ENCODE measurements at regions not wholly inside any gene's neighbourhood (a gene's known extent, or its start where the extent isn't known, plus 50 kb on each side); places are given as distances from the start of the nearest gene placed in this dataset.
A peak's percentile ranks its signal among the peaks of the same experiment; 100 is the strongest.

GRCh38 chr11:33946930-33947329 is 55.1 kb upstream of the LMO2 start:
- Histone ChIP-seq H3K36me3 (ENCODE audit: control insufficient read depth, insufficient read depth, low read length) (no peaks in the 10 kb centered on the region), H3K4me3 (ENCODE audit: extremely low read depth, insufficient read depth, low read length, poor library complexity, severe bottlenecking) (no peak overlapping the region), H3K9me3 (ENCODE audit: control insufficient read depth, low read length) (no peaks in the 10 kb centered on the region), H3K27ac (ENCODE audit: low read depth, low read length, severe bottlenecking) (no peak overlapping the region), H3K4me1 (ENCODE audit: control insufficient read depth, insufficient read depth, low read length, poor library complexity, severe bottlenecking) (peaks cover 20% of the 10 kb centered on the region)
- WGBS, 2 experiments (ENCODE audit: insufficient coverage in 2 of 2) = 67 to 83% methylated on average over 1 to 3 of the region's 4 CpGs

DNA sequence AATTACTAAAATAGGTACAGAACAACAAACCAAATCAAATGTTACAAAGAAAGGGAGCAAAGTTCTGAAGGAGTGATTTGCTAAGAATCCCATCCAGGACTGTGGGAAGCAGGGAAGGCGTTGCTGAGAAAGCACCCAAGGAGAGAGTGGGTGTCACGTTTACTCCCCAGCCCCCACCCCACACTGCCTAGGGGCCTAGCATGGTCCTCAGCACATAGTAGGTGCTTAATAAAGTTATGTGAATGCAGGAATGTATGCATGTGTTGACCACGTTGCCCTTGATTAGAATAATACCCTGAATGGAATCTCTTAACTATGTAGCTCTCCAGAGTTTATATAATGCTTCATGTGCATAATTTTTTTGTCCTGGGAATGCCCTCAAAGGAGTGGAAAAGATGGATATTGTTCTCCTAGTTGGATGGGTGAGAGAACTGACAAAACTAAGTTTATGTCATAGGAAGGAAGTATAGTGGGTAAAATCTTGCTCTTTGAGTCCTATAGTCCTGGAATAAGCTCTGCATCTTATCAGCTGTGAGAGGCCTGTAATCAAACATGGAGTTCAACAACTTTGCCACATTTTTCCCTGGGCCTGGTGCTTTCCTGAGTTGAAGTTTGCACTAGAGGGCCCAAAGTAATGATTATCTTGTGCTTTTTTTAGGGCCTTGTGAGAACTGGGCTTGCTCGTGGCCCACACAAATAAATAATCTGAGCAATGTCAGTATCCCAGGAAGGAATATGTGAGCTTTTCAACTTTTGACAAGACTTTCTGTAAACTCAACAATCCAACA is 53.8 kb upstream of the LMO2 start:
- H3K4me3 ChIP-seq (ENCODE audit: extremely low read depth, insufficient read depth, low read length, poor library complexity, severe bottlenecking) = no peak overlapping the region
- no peaks in the 10 kb centered on the region for H3K36me3 ChIP-seq (ENCODE audit: control insufficient read depth, insufficient read depth, low read length)
- no peaks in the 10 kb centered on the region for H3K9me3 ChIP-seq (ENCODE audit: control insufficient read depth, low read length)
- H3K27ac ChIP-seq (ENCODE audit: low read depth, low read length, severe bottlenecking) = peak overlapping the region; percentile 33
- peaks cover 31% of the 10 kb centered on the region for H3K4me1 ChIP-seq (ENCODE audit: control insufficient read depth, insufficient read depth, low read length, poor library complexity, severe bottlenecking)
- no CpG with 5 or more reads among the region's 4 CpGs for WGBS, 2 experiments (ENCODE audit: insufficient coverage in 2 of 2)

DNA sequence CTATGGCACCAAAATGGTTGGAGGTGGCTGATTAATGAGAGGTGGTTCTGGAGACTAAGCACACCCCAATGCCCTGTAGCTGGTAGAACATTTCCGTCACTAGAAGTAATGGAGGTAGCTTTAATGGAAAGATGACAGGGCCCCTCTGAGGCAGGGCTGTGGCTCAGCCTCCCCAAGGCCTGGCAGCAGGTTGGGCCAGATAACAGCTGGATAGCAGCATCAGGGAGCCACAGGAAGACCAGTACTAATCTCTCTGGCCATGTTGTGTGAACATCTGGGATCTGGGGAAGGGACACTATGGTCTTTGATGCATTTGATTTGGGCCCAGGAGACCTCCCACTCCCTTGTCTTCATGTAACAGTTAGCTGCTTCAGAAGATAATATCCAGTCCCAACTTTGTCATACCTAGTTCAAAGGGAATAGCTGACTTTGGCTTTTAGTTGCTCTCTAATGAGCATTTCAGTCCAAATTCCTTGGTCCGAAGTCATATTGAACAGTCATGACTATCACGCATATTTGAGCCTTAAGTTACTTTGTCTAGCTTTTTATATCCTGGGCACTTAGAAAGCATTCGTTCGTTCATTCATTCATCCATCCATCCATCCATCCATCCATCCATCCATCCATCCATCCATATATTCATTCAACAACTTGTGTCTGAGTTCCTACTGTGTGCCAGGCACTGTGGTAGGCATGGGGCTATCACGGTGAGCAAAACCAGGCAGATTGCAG is 53.0 kb upstream of the LMO2 start:
- H3K27ac ChIP-seq (ENCODE audit: low read depth, low read length, severe bottlenecking) = no peak overlapping the region
- no peak overlapping the region for H3K4me3 ChIP-seq (ENCODE audit: extremely low read depth, insufficient read depth, low read length, poor library complexity, severe bottlenecking)
- 97 to 100% methylated on average over 3 to 5 of the region's 6 CpGs for WGBS, 2 experiments (ENCODE audit: insufficient coverage in 2 of 2)
- H3K9me3 ChIP-seq (ENCODE audit: control insufficient read depth, low read length) = no peaks in the 10 kb centered on the region
- H3K4me1 ChIP-seq (ENCODE audit: control insufficient read depth, insufficient read depth, low read length, poor library complexity, severe bottlenecking) = peaks cover 39% of the 10 kb centered on the region
- H3K36me3 ChIP-seq (ENCODE audit: control insufficient read depth, insufficient read depth, low read length) = no peaks in the 10 kb centered on the region

DNA sequence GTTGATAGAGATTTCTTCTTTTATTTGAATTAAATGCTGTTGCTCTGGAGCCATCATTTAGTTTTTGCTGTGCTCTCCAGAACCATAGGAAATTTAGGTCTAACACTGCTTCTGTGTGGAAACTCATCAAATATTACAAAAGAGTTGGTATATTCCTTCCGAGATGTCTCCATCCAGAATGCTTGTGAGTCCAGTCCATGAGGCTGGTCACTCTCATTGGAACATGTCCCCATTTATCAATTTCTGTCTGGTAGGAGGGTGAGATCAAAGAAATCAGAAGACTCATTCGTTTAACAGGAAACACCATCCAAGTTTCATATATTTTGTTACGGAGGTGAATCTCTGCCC is 52.4 kb upstream of the LMO2 start:
- WGBS, 2 experiments (ENCODE audit: insufficient coverage in 2 of 2) = 100% methylated on average over 2 of the region's 3 CpGs
- Histone ChIP-seq H3K9me3 (ENCODE audit: control insufficient read depth, low read length) (no peaks in the 10 kb centered on the region), H3K4me3 (ENCODE audit: extremely low read depth, insufficient read depth, low read length, poor library complexity, severe bottlenecking) (no peak overlapping the region), H3K36me3 (ENCODE audit: control insufficient read depth, insufficient read depth, low read length) (no peaks in the 10 kb centered on the region), H3K27ac (ENCODE audit: low read depth, low read length, severe bottlenecking) (no peak overlapping the region), H3K4me1 (ENCODE audit: control insufficient read depth, insufficient read depth, low read length, poor library complexity, severe bottlenecking) (peaks cover 41% of the 10 kb centered on the region)

GRCh38 chr11:33942954-33943353 is 51.1 kb upstream of the LMO2 start:
- Histone ChIP-seq H3K4me1 (ENCODE audit: control insufficient read depth, insufficient read depth, low read length, poor library complexity, severe bottlenecking) (peaks cover 55% of the 10 kb centered on the region), H3K9me3 (ENCODE audit: control insufficient read depth, low read length) (no peaks in the 10 kb centered on the region), H3K4me3 (ENCODE audit: extremely low read depth, insufficient read depth, low read length, poor library complexity, severe bottlenecking) (no peak overlapping the region), H3K27ac (ENCODE audit: low read depth, low read length, severe bottlenecking) (peak overlapping the region; percentile 91), H3K36me3 (ENCODE audit: control insufficient read depth, insufficient read depth, low read length) (no peaks in the 10 kb centered on the region)
- WGBS, 2 experiments (ENCODE audit: insufficient coverage in 2 of 2) = 50 to 70% methylated on average over 2 to 4 of the region's 4 CpGs

DNA sequence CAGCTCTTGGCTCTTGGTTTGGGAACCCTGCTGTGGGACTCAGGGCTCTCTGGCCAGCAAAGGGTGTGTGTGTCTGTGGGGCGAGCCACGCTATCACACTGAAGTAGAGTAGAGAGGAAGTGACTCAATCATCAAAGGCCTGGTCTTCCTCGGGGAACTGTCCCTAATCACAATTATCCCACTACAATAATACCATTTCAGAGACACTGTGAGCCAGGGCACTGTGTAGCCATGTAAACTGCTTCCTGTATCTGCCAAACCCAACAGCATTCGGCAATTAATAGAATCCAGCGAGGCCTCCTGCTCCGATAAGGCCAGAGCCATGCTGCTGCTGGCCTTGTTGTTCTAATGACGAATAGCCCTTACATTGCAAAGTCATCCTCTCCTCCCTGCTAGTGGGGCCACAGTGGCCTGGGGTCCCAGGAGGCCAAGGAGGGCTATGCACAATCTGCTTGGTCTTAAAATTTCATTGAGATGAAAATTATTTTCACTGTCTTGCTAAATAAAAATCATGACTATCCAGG is 49.8 kb upstream of the LMO2 start:
- no peaks in the 10 kb centered on the region for H3K9me3 ChIP-seq (ENCODE audit: control insufficient read depth, low read length)
- H3K27ac ChIP-seq (ENCODE audit: low read depth, low read length, severe bottlenecking) = peak overlapping the region; percentile 91
- H3K36me3 ChIP-seq (ENCODE audit: control insufficient read depth, insufficient read depth, low read length) = no peaks in the 10 kb centered on the region
- WGBS, 2 experiments (ENCODE audit: insufficient coverage in 2 of 2) = 20 to 58% methylated on average over 1 to 4 of the region's 7 CpGs
- H3K4me1 ChIP-seq (ENCODE audit: control insufficient read depth, insufficient read depth, low read length, poor library complexity, severe bottlenecking) = peaks cover 68% of the 10 kb centered on the region
- no peak overlapping the region for H3K4me3 ChIP-seq (ENCODE audit: extremely low read depth, insufficient read depth, low read length, poor library complexity, severe bottlenecking)
